ENCODE measurements at regions not wholly inside any gene's neighbourhood (a gene's known extent, or its start where the extent isn't known, plus 50 kb on each side); places are given as distances from the start of the nearest gene placed in this dataset.
"Not testable (repeated sequence)": the region's sequence is repeated elsewhere in the genome, so short reads cannot be mapped to it uniquely, and the experiment has no call there.

DNA sequence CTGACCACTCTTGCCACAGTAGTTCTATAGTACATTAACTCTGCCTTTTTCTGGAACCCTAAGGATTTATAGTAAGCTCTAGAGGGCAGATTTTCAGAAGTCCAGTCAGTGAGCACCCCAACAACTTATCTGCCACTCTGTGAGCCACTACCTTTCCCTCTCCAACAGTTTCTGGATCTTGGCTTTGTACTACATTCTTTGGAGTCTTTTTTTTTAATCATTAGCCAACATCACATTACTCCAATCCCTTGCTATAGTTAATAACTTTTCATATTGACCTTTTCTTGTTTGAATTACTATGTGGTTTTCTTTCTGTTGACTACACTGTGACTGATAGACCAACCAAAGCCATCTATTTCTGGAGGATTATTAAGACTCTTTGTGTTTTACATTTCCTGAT lies 1596.7 kb upstream of the PRMT6 start:
- no peak overlapping the region for H3K4me3 ChIP-seq
- no peaks in the 10 kb centered on the region for H3K27me3 ChIP-seq
- H3K4me2 ChIP-seq: no peak overlapping the region
- H3K9me3 ChIP-seq (ENCODE audit: low read depth): no peaks in the 10 kb centered on the region
- no peaks in the 10 kb centered on the region for H3K36me3 ChIP-seq (replicated peaks; ENCODE audit: insufficient read depth, low read depth)
- H3K79me2 ChIP-seq: no peaks in the 10 kb centered on the region
- H3K27ac ChIP-seq: no peak overlapping the region
- TF ChIP-seq EZH2phosphoT487 (IDR thresholded peaks at IDR 0.05; ENCODE audit: low read depth, severe bottlenecking, unreplicated experiment) (no peak), EZH2 (IDR thresholded peaks at IDR 0.05; ENCODE audit: borderline replicate concordance) (no peak)
- TF ChIP-seq, protein P1, sequence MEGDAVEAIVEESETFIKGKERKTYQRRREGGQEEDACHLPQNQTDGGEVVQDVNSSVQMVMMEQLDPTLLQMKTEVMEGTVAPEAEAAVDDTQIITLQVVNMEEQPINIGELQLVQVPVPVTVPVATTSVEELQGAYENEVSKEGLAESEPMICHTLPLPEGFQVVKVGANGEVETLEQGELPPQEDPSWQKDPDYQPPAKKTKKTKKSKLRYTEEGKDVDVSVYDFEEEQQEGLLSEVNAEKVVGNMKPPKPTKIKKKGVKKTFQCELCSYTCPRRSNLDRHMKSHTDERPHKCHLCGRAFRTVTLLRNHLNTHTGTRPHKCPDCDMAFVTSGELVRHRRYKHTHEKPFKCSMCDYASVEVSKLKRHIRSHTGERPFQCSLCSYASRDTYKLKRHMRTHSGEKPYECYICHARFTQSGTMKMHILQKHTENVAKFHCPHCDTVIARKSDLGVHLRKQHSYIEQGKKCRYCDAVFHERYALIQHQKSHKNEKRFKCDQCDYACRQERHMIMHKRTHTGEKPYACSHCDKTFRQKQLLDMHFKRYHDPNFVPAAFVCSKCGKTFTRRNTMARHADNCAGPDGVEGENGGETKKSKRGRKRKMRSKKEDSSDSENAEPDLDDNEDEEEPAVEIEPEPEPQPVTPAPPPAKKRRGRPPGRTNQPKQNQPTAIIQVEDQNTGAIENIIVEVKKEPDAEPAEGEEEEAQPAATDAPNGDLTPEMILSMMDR (IDR thresholded peaks at IDR 0.05; ENCODE audit: poor library complexity): no peak
- no peaks in the 10 kb centered on the region for H3K9me2 ChIP-seq (replicated peaks; ENCODE audit: insufficient read depth)
- no peak for DNase-seq (ENCODE audit: low spot score)
- H4K20me1 ChIP-seq (ENCODE audit: insufficient read depth, poor library complexity, severe bottlenecking): no peaks in the 10 kb centered on the region
- H2AFZ ChIP-seq: no peak overlapping the region
- H3K4me1 ChIP-seq (ENCODE audit: insufficient read depth): no peaks in the 10 kb centered on the region

DNA sequence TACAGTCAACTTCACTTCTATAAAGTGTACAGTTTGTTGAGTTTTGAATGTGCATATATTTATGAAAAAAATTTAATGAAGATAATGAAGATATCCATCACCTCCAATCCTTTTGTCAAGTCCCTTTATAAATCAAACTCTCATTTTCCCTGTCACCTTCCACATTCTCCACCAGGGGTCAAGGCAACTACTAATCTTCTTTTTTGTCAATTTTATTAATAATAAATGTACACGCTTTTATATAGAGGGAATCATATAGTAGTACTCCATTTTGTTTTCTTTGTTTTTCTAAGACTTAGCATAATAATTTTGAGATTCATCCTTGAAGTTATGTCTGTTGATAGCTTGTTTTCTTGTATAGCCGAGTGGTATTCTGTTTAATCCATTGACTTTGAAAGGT lies 1594.2 kb upstream of the PRMT6 start:
- Histone ChIP-seq H3K9me2 (replicated peaks; ENCODE audit: insufficient read depth) (no peaks in the 10 kb centered on the region), H3K4me1 (ENCODE audit: insufficient read depth) (no peaks in the 10 kb centered on the region), H3K27ac (no peak overlapping the region), H3K4me3 (no peak overlapping the region), H3K27me3 (no peaks in the 10 kb centered on the region), H3K4me2 (no peak overlapping the region), H3K9me3 (ENCODE audit: low read depth) (no peaks in the 10 kb centered on the region), H3K79me2 (no peaks in the 10 kb centered on the region), H4K20me1 (ENCODE audit: insufficient read depth, poor library complexity, severe bottlenecking) (no peaks in the 10 kb centered on the region), H3K36me3 (replicated peaks; ENCODE audit: insufficient read depth, low read depth) (no peaks in the 10 kb centered on the region), H2AFZ (no peak overlapping the region)
- 90% methylated on average over 2 of the region's 2 CpGs for WGBS (ENCODE audit: low lambda C conversion rate, missing lambda C conversion rate)
- no peak for TF ChIP-seq EZH2 (IDR thresholded peaks at IDR 0.05; ENCODE audit: borderline replicate concordance)
- TF ChIP-seq, protein P1 (IDR thresholded peaks at IDR 0.05; ENCODE audit: poor library complexity): no peak
- TF ChIP-seq EZH2phosphoT487 (IDR thresholded peaks at IDR 0.05; ENCODE audit: low read depth, severe bottlenecking, unreplicated experiment): no peak
- no peak for DNase-seq (ENCODE audit: low spot score)

DNA sequence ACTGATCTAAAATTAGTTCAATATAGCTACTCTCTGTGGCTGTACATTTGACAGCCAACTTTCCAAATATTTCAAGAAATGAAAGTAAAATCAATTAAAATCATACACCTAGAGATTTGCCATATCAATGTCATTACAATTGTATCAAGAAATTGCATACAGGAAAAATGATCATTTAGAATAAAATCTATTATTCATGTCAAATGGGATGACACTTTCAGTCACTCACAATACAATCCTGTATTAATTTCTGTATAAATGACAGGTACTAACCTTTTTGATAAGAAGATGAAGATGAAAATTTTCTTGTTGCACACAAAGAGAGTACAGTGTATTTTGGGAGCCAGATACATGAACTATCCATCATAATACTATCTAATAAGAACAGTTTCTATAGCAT lies 1588.9 kb upstream of the PRMT6 start:
- TF ChIP-seq, protein P1 (IDR thresholded peaks at IDR 0.05; ENCODE audit: poor library complexity): no peak
- no peak for TF ChIP-seq EZH2 (IDR thresholded peaks at IDR 0.05; ENCODE audit: borderline replicate concordance)
- TF ChIP-seq EZH2phosphoT487 (IDR thresholded peaks at IDR 0.05; ENCODE audit: low read depth, severe bottlenecking, unreplicated experiment): no peak
- H4K20me1 ChIP-seq (ENCODE audit: insufficient read depth, poor library complexity, severe bottlenecking): no peaks in the 10 kb centered on the region
- DNase-seq (ENCODE audit: low spot score): no peak
- no peak overlapping the region for H2AFZ ChIP-seq
- no peak overlapping the region for H3K27ac ChIP-seq
- no peaks in the 10 kb centered on the region for H3K36me3 ChIP-seq (replicated peaks; ENCODE audit: insufficient read depth, low read depth)
- H3K9me2 ChIP-seq (replicated peaks; ENCODE audit: insufficient read depth): no peaks in the 10 kb centered on the region
- H3K9me3 ChIP-seq (ENCODE audit: low read depth): no peaks in the 10 kb centered on the region
- no peaks in the 10 kb centered on the region for H3K79me2 ChIP-seq
- H3K27me3 ChIP-seq: no peaks in the 10 kb centered on the region
- no peak overlapping the region for H3K4me3 ChIP-seq
- no peak overlapping the region for H3K4me2 ChIP-seq
- H3K4me1 ChIP-seq (ENCODE audit: insufficient read depth): no peaks in the 10 kb centered on the region

DNA sequence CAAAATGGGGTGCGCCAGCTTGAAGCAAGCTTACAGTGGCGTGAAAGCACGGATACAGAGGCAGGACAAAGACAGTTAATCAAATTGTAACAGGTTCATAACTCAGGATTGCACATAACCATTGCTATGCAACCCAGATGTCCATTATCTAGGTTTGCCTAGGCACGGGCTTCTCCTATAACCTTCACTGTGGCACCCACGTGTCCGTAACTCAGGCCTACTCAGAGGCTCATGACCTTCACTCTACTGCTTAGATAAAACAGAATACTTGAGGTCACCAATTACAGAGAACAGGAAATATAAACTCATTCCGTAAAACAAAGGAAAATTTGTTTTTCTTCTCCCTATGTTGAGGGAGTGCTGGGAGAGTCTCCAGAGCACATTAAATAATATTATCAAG lies 1585.9 kb upstream of the PRMT6 start:
- H3K4me2 ChIP-seq; H3K9me2 ChIP-seq (replicated peaks; ENCODE audit: insufficient read depth); H3K9me3 ChIP-seq (ENCODE audit: low read depth); H3K4me3 ChIP-seq; H3K79me2 ChIP-seq; H3K27ac ChIP-seq; H4K20me1 ChIP-seq (ENCODE audit: insufficient read depth, poor library complexity, severe bottlenecking); H3K27me3 ChIP-seq; DNase-seq (ENCODE audit: low spot score); H3K4me1 ChIP-seq (ENCODE audit: insufficient read depth); H2AFZ ChIP-seq; H3K36me3 ChIP-seq (replicated peaks; ENCODE audit: insufficient read depth, low read depth): not testable (repeated sequence)
- WGBS (ENCODE audit: low lambda C conversion rate, missing lambda C conversion rate): 79% methylated on average over 7 of the region's 7 CpGs
